Hepatocyte (in vitro differentiated cells): ENCODE measurements at regions not wholly inside any gene's neighbourhood (a gene's known extent, or its start where the extent isn't known, plus 50 kb on each side); places are given as distances from the start of the nearest gene placed in this dataset.

Source experiments
- DNase-seq: peaks from one replicate; pipeline ENCODE4 v3.0.0-alpha.2; 2016; ENCODE audit warnings: low spot score
- H2AFZ ChIP-seq: fragments of 200-600 bp; sonication (generic); 2 replicates; pipeline ENCODE4 v1.6.0; 2016; ENCODE audit warnings: antibody characterized with exemption, mild to moderate bottlenecking
- H3K27ac ChIP-seq: fragments of 200-600 bp; sonication (generic); 2 replicates; pipeline ENCODE4 v1.5.1; 2016; ENCODE audit warnings: mild to moderate bottlenecking
- H3K27me3 ChIP-seq: fragments of 200-600 bp; sonication (generic); 2 replicates; pipeline ENCODE4 v1.6.1; 2016
- H3K36me3 ChIP-seq: fragments of 200-600 bp; sonication (generic); replicated peaks from 2 replicates; pipeline ENCODE4 v1.5.1; 2016; ENCODE audit warnings: low read depth; ENCODE audit not compliant: insufficient read depth
- H3K4me1 ChIP-seq: fragments of 200-600 bp; sonication (generic); 2 replicates; pipeline ENCODE4 v1.5.1; 2016; ENCODE audit warnings: mild to moderate bottlenecking, moderate library complexity; ENCODE audit not compliant: insufficient read depth
- H3K4me2 ChIP-seq: fragments of 200-600 bp; sonication (generic); 2 replicates; pipeline ENCODE4 v1.6.0; 2016
- H3K4me3 ChIP-seq: fragments of 200-600 bp; sonication (generic); 2 replicates; pipeline ENCODE4 v1.5.1; 2016; ENCODE audit warnings: mild to moderate bottlenecking
- H3K79me2 ChIP-seq: fragments of 200-600 bp; sonication (generic); 2 replicates; pipeline ENCODE4 v1.6.0; 2017; ENCODE audit warnings: mild to moderate bottlenecking
- H3K9me2 ChIP-seq: fragments of 200-600 bp; sonication (generic); replicated peaks from 2 replicates; pipeline ENCODE4 v1.6.0; 2017; ENCODE audit warnings: mild to moderate bottlenecking; ENCODE audit not compliant: insufficient read depth
- H3K9me3 ChIP-seq: fragments of 200-600 bp; sonication (generic); 2 replicates; pipeline ENCODE4 v1.5.1; 2016; ENCODE audit warnings: low read depth, mild to moderate bottlenecking
- H4K20me1 ChIP-seq: fragments of 200-600 bp; sonication (generic); 2 replicates; pipeline ENCODE4 v1.6.0; 2016; ENCODE audit warnings: mild to moderate bottlenecking; ENCODE audit not compliant: insufficient read depth, poor library complexity, severe bottlenecking
- EZH2 ChIP-seq: fragments of 200-600 bp; sonication (generic); IDR thresholded peaks from 2 replicates; pipeline ENCODE4 v1.6.1; 2016; ENCODE audit warnings: antibody characterized with exemption, mild to moderate bottlenecking, borderline replicate concordance
- EZH2phosphoT487 ChIP-seq: fragments of 200-600 bp; sonication (generic); IDR thresholded peaks from one replicate; pipeline ENCODE4 v1.6.1; 2018; ENCODE audit warnings: antibody characterized with exemption, mild to moderate bottlenecking, low read depth, moderate library complexity; ENCODE audit not compliant: unreplicated experiment, severe bottlenecking
- WGBS: methylation state at CpG from one replicate; pipeline ENCODE4 v1.1.6; 2016; ENCODE audit warnings: low lambda C conversion rate; ENCODE audit errors: missing lambda C conversion rate; 5-methylcytosine and 5-hydroxymethylcytosine counted together
- TF ChIP-seq, protein P1 (sequence below): fragments of 200-600 bp; sonication (generic); IDR thresholded peaks from 2 replicates; pipeline ENCODE4 v1.5.1; 2016; ENCODE audit warnings: antibody characterized with exemption, mild to moderate bottlenecking; ENCODE audit not compliant: poor library complexity

- DNase-seq: no peak
- Histone ChIP-seq H4K20me1 (no peaks in the 10 kb centered on the region), H3K4me1 (no peaks in the 10 kb centered on the region), H3K27ac (no peak overlapping the region), H3K4me2 (no peak overlapping the region), H2AFZ (no peak overlapping the region), H3K9me2 (no peaks in the 10 kb centered on the region), H3K4me3 (no peak overlapping the region), H3K79me2 (no peaks in the 10 kb centered on the region), H3K36me3 (no peaks in the 10 kb centered on the region), H3K27me3 (no peaks in the 10 kb centered on the region), H3K9me3 (no peaks in the 10 kb centered on the region)
- TF ChIP-seq, protein P1, sequence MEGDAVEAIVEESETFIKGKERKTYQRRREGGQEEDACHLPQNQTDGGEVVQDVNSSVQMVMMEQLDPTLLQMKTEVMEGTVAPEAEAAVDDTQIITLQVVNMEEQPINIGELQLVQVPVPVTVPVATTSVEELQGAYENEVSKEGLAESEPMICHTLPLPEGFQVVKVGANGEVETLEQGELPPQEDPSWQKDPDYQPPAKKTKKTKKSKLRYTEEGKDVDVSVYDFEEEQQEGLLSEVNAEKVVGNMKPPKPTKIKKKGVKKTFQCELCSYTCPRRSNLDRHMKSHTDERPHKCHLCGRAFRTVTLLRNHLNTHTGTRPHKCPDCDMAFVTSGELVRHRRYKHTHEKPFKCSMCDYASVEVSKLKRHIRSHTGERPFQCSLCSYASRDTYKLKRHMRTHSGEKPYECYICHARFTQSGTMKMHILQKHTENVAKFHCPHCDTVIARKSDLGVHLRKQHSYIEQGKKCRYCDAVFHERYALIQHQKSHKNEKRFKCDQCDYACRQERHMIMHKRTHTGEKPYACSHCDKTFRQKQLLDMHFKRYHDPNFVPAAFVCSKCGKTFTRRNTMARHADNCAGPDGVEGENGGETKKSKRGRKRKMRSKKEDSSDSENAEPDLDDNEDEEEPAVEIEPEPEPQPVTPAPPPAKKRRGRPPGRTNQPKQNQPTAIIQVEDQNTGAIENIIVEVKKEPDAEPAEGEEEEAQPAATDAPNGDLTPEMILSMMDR: no peak
- 44% methylated on average over 1 of the region's 1 CpG for WGBS
Observed at GRCh38 chr4:20486433-20486832, 213.8 kb upstream of the PACRGL start.

DNA sequence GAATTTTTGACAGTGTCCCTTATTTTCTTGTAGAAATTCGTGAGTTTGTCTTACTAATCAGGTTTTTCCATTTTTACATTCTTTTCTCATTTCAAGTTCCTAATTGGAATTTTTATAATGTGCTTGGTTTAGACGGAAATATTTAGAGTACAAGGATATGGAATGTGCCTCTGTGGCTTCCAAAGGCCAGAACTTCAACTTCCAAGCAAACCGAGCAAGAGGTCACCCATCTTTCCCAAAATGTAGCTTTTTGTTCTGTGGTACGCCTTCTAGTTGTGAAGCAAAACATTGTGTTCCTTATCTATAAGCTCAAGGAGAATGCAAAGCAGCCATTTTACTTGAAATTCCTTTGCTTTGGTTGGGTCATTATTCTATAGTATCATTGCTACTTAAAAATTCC lies 212.8 kb upstream of the PACRGL start:
- TF ChIP-seq, protein P1: no peak
- TF ChIP-seq EZH2phosphoT487: no peak
- no peak for TF ChIP-seq EZH2
- Histone ChIP-seq H3K9me3 (no peaks in the 10 kb centered on the region), H4K20me1 (no peaks in the 10 kb centered on the region), H3K9me2 (no peaks in the 10 kb centered on the region), H3K27ac (no peak overlapping the region), H2AFZ (no peak overlapping the region), H3K79me2 (no peaks in the 10 kb centered on the region), H3K4me1 (no peaks in the 10 kb centered on the region), H3K4me3 (no peak overlapping the region), H3K27me3 (no peaks in the 10 kb centered on the region), H3K36me3 (no peaks in the 10 kb centered on the region), H3K4me2 (no peak overlapping the region)
- DNase-seq: no peak
- 70% methylated on average over 4 of the region's 4 CpGs for WGBS

GRCh38 chr4:20487852-20488251 lies 212.4 kb upstream of the PACRGL start:
- H3K9me2 ChIP-seq: no peaks in the 10 kb centered on the region
- H3K27me3 ChIP-seq: no peaks in the 10 kb centered on the region
- no peaks in the 10 kb centered on the region for H3K9me3 ChIP-seq
- H2AFZ ChIP-seq: no peak overlapping the region
- H4K20me1 ChIP-seq: no peaks in the 10 kb centered on the region
- TF ChIP-seq EZH2 (no peak), EZH2phosphoT487 (no peak)
- TF ChIP-seq, protein P1: no peak
- H3K27ac ChIP-seq: no peak overlapping the region
- no peak for DNase-seq
- H3K79me2 ChIP-seq: no peaks in the 10 kb centered on the region
- 71% methylated on average over 1 of the region's 1 CpG for WGBS
- H3K36me3 ChIP-seq: no peaks in the 10 kb centered on the region
- no peak overlapping the region for H3K4me2 ChIP-seq
- H3K4me1 ChIP-seq: no peaks in the 10 kb centered on the region
- H3K4me3 ChIP-seq: no peak overlapping the region

- Histone ChIP-seq H4K20me1 (no peaks in the 10 kb centered on the region), H3K4me2 (no peak overlapping the region), H3K9me2 (no peaks in the 10 kb centered on the region), H3K79me2 (no peaks in the 10 kb centered on the region), H3K4me1 (no peaks in the 10 kb centered on the region), H3K27ac (no peak overlapping the region), H3K27me3 (no peaks in the 10 kb centered on the region), H3K36me3 (no peaks in the 10 kb centered on the region), H3K9me3 (no peaks in the 10 kb centered on the region), H2AFZ (no peak overlapping the region), H3K4me3 (no peak overlapping the region)
- no peak for TF ChIP-seq EZH2
- TF ChIP-seq, protein P1: no peak
- no peak for TF ChIP-seq EZH2phosphoT487
- no peak for DNase-seq
- 86% methylated on average over 3 of the region's 3 CpGs for WGBS
Observed at GRCh38 chr4:20490734-20491133, 209.5 kb upstream of the PACRGL start.
